ENCODE measurements at regions not wholly inside any gene's neighbourhood (a gene's known extent, or its start where the extent isn't known, plus 50 kb on each side); places are given as distances from the start of the nearest gene placed in this dataset.
"Not testable (repeated sequence)": the region's sequence is repeated elsewhere in the genome, so short reads cannot be mapped to it uniquely, and the experiment has no call there.

GRCh38 chr6:80789912-80790570 lies 683.6 kb downstream of the BCKDHB start:
- H3K36me3 Mint-ChIP-seq (ENCODE audit: low read depth), result no peaks in the 10 kb centered on the region
- peaks cover 3% of the 10 kb centered on the region for H3K9me3 Mint-ChIP-seq
- no peak overlapping the region for H3K4me3 Mint-ChIP-seq
- no peaks in the 10 kb centered on the region for H3K27me3 Mint-ChIP-seq (ENCODE audit: low read depth)
- H3K4me1 Mint-ChIP-seq (ENCODE audit: low read depth), result no peaks in the 10 kb centered on the region
- no peak overlapping the region for H3K27ac Mint-ChIP-seq

- not testable (repeated sequence) for H3K4me1 Mint-ChIP-seq (ENCODE audit: low read depth); H3K4me3 Mint-ChIP-seq; H3K27ac Mint-ChIP-seq; H3K36me3 Mint-ChIP-seq (ENCODE audit: low read depth); H3K27me3 Mint-ChIP-seq (ENCODE audit: low read depth)
- H3K9me3 Mint-ChIP-seq, result peaks cover 13% of the 10 kb centered on the region
Observed at GRCh38 chr6:80783271-80783670, 676.8 kb downstream of the BCKDHB start.

GRCh38 chr6:80771941-80772340 lies 665.5 kb downstream of the BCKDHB start:
- Mint-ChIP-seq H3K36me3 (ENCODE audit: low read depth) (no peaks in the 10 kb centered on the region), H3K27me3 (ENCODE audit: low read depth) (no peaks in the 10 kb centered on the region), H3K9me3 (no peaks in the 10 kb centered on the region), H3K4me1 (ENCODE audit: low read depth) (no peaks in the 10 kb centered on the region), H3K27ac (no peak overlapping the region), H3K4me3 (no peak overlapping the region)

GRCh38 chr6:80769106-80769505 lies 662.6 kb downstream of the BCKDHB start:
- no peaks in the 10 kb centered on the region for H3K27me3 Mint-ChIP-seq (ENCODE audit: low read depth)
- H3K4me1 Mint-ChIP-seq (ENCODE audit: low read depth), result no peaks in the 10 kb centered on the region
- H3K4me3 Mint-ChIP-seq, result no peak overlapping the region
- no peaks in the 10 kb centered on the region for H3K9me3 Mint-ChIP-seq
- no peak overlapping the region for H3K27ac Mint-ChIP-seq
- no peaks in the 10 kb centered on the region for H3K36me3 Mint-ChIP-seq (ENCODE audit: low read depth)

- H3K4me1 Mint-ChIP-seq (ENCODE audit: low read depth), result no peaks in the 10 kb centered on the region
- no peaks in the 10 kb centered on the region for H3K36me3 Mint-ChIP-seq (ENCODE audit: low read depth)
- no peaks in the 10 kb centered on the region for H3K27me3 Mint-ChIP-seq (ENCODE audit: low read depth)
- H3K27ac Mint-ChIP-seq, result no peak overlapping the region
- H3K9me3 Mint-ChIP-seq, result no peaks in the 10 kb centered on the region
- no peak overlapping the region for H3K4me3 Mint-ChIP-seq
Observed at GRCh38 chr6:80767808-80768207, 661.3 kb downstream of the BCKDHB start.

GRCh38 chr6:80744213-80744612 lies 637.7 kb downstream of the BCKDHB start:
- no peak overlapping the region for H3K27ac Mint-ChIP-seq
- H3K4me3 Mint-ChIP-seq, result no peak overlapping the region
- H3K4me1 Mint-ChIP-seq (ENCODE audit: low read depth), result no peaks in the 10 kb centered on the region
- H3K27me3 Mint-ChIP-seq (ENCODE audit: low read depth), result no peaks in the 10 kb centered on the region
- H3K36me3 Mint-ChIP-seq (ENCODE audit: low read depth), result no peaks in the 10 kb centered on the region
- peaks cover 3% of the 10 kb centered on the region for H3K9me3 Mint-ChIP-seq

GRCh38 chr6:80742481-80742880 lies 636.0 kb downstream of the BCKDHB start:
- no peak overlapping the region for H3K4me3 Mint-ChIP-seq
- H3K9me3 Mint-ChIP-seq, result peaks cover 3% of the 10 kb centered on the region
- H3K27me3 Mint-ChIP-seq (ENCODE audit: low read depth), result no peaks in the 10 kb centered on the region
- H3K36me3 Mint-ChIP-seq (ENCODE audit: low read depth), result no peaks in the 10 kb centered on the region
- H3K4me1 Mint-ChIP-seq (ENCODE audit: low read depth), result no peaks in the 10 kb centered on the region
- H3K27ac Mint-ChIP-seq, result no peak overlapping the region

- H3K9me3 Mint-ChIP-seq, result no peaks in the 10 kb centered on the region
- H3K4me1 Mint-ChIP-seq (ENCODE audit: low read depth), result no peaks in the 10 kb centered on the region
- no peaks in the 10 kb centered on the region for H3K36me3 Mint-ChIP-seq (ENCODE audit: low read depth)
- H3K4me3 Mint-ChIP-seq, result no peak overlapping the region
- no peak overlapping the region for H3K27ac Mint-ChIP-seq
- no peaks in the 10 kb centered on the region for H3K27me3 Mint-ChIP-seq (ENCODE audit: low read depth)
Observed at GRCh38 chr6:80733641-80734040, 627.2 kb downstream of the BCKDHB start.

GRCh38 chr6:80728830-80729229 lies 622.4 kb downstream of the BCKDHB start:
- Mint-ChIP-seq H3K36me3 (ENCODE audit: low read depth) (no peaks in the 10 kb centered on the region), H3K9me3 (no peaks in the 10 kb centered on the region), H3K27me3 (ENCODE audit: low read depth) (no peaks in the 10 kb centered on the region), H3K4me1 (ENCODE audit: low read depth) (no peaks in the 10 kb centered on the region), H3K27ac (no peak overlapping the region), H3K4me3 (no peak overlapping the region)

GRCh38 chr6:80728101-80728750 lies 621.8 kb downstream of the BCKDHB start:
- Mint-ChIP-seq H3K4me1 (ENCODE audit: low read depth) (no peaks in the 10 kb centered on the region), H3K27me3 (ENCODE audit: low read depth) (no peaks in the 10 kb centered on the region), H3K27ac (no peak overlapping the region), H3K4me3 (no peak overlapping the region), H3K36me3 (ENCODE audit: low read depth) (no peaks in the 10 kb centered on the region), H3K9me3 (no peaks in the 10 kb centered on the region)

GRCh38 chr6:80725156-80725930 lies 618.9 kb downstream of the BCKDHB start:
- Mint-ChIP-seq H3K36me3 (ENCODE audit: low read depth) (no peaks in the 10 kb centered on the region), H3K9me3 (no peaks in the 10 kb centered on the region), H3K4me1 (ENCODE audit: low read depth) (no peaks in the 10 kb centered on the region), H3K27ac (no peak overlapping the region), H3K27me3 (ENCODE audit: low read depth) (no peaks in the 10 kb centered on the region), H3K4me3 (no peak overlapping the region)

GRCh38 chr6:80720824-80721223 lies 614.4 kb downstream of the BCKDHB start:
- Mint-ChIP-seq H3K4me3 (no peak overlapping the region), H3K27ac (no peak overlapping the region), H3K9me3 (no peaks in the 10 kb centered on the region), H3K4me1 (ENCODE audit: low read depth) (no peaks in the 10 kb centered on the region), H3K27me3 (ENCODE audit: low read depth) (no peaks in the 10 kb centered on the region), H3K36me3 (ENCODE audit: low read depth) (no peaks in the 10 kb centered on the region)

- H3K9me3 Mint-ChIP-seq, result no peaks in the 10 kb centered on the region
- H3K27me3 Mint-ChIP-seq (ENCODE audit: low read depth), result no peaks in the 10 kb centered on the region
- H3K36me3 Mint-ChIP-seq (ENCODE audit: low read depth), result no peaks in the 10 kb centered on the region
- no peak overlapping the region for H3K27ac Mint-ChIP-seq
- H3K4me3 Mint-ChIP-seq, result no peak overlapping the region
- no peaks in the 10 kb centered on the region for H3K4me1 Mint-ChIP-seq (ENCODE audit: low read depth)
Observed at GRCh38 chr6:80714513-80714912, 608.0 kb downstream of the BCKDHB start.

- Mint-ChIP-seq H3K36me3 (ENCODE audit: low read depth) (no peaks in the 10 kb centered on the region), H3K27ac (no peak overlapping the region), H3K4me1 (ENCODE audit: low read depth) (no peaks in the 10 kb centered on the region), H3K4me3 (no peak overlapping the region), H3K9me3 (no peaks in the 10 kb centered on the region), H3K27me3 (ENCODE audit: low read depth) (no peaks in the 10 kb centered on the region)
Observed at GRCh38 chr6:80698459-80698858, 592.0 kb downstream of the BCKDHB start.

GRCh38 chr6:80696268-80696667 lies 589.8 kb downstream of the BCKDHB start:
- Mint-ChIP-seq H3K36me3 (ENCODE audit: low read depth) (no peaks in the 10 kb centered on the region), H3K4me1 (ENCODE audit: low read depth) (no peaks in the 10 kb centered on the region), H3K27ac (no peak overlapping the region), H3K27me3 (ENCODE audit: low read depth) (no peaks in the 10 kb centered on the region), H3K9me3 (no peaks in the 10 kb centered on the region), H3K4me3 (no peak overlapping the region)

Measured in T-helper 1 cell treated with Interleukin-12 subunit alpha and Interleukin-12 subunit beta and Interleukin-4 antibody, amounts not matched to agents 30 μg/mL and 1 μg/mL, for 36 hours (primary cell).